Left lung (tissue), 4 donors: ENCODE measurements at regions not wholly inside any gene's neighbourhood (a gene's known extent, or its start where the extent isn't known, plus 50 kb on each side); places are given as distances from the start of the nearest gene placed in this dataset.
"Not testable (repeated sequence)": the region's sequence is repeated elsewhere in the genome, so short reads cannot be mapped to it uniquely, and the experiment has no call there.

Experiments
- ATAC-seq: fragments of 200-7000 bp; cut with Tn5 transposase; one replicate; pipeline ENCODE4 v1.9.1; 2020; ENCODE audit warnings: moderate library complexity
- DNase-seq, 4 donors: peaks; one replicate each; pipeline ENCODE4 v3.0.0-alpha.2; 2013 to 2020
- H3K27ac ChIP-seq, 2 donors: fragments of 200-600 bp; sonication (generic) in 1 of 2; one replicate each; pipeline versions ENCODE4 v1.5.0 to v1.8.0; 2020 to 2021
- H3K27me3 ChIP-seq, 2 donors: fragments of 200-600 bp; sonication (generic) in 1 of 2; one replicate each; pipeline versions ENCODE4 v1.5.0 to v1.8.0; 2020 to 2021
- H3K36me3 ChIP-seq, 2 donors: fragments of 200-600 bp; sonication (generic) in 1 of 2; one replicate each; pipeline versions ENCODE4 v1.5.0 to v1.8.0; 2020 to 2021
- H3K4me1 ChIP-seq, 2 donors: fragments of 200-600 bp; one replicate each; pipeline ENCODE4 v1.8.0; 2021
- H3K4me3 ChIP-seq, 2 donors: fragments of 200-600 bp; sonication (generic) in 1 of 2; one replicate each; pipeline versions ENCODE4 v1.5.0 to v1.8.0; 2020 to 2021; ENCODE audit warnings: mild to moderate bottlenecking in 1 of 2
- H3K9me3 ChIP-seq, 2 donors: fragments of 200-600 bp; sonication (generic) in 1 of 2; one replicate each; pipeline versions ENCODE4 v1.5.0 to v1.8.0; 2020 to 2021
- intact Hi-C, 2 donors: fragments of 100-400 bp; cut with DNase I; formaldehyde crosslinking; loops; one replicate each; pipeline versions ENCODE4 v1.11.2 to v1.14.2; 2022
- TF ChIP-seq, protein P1 (sequence below), 2 donors: fragments of 200-600 bp; sonication (generic) in 1 of 2; IDR thresholded peaks; one replicate each; pipeline versions ENCODE4 v1.5.0 to v1.8.0; 2021; ENCODE audit warnings: antibody characterized with exemption in 2 of 2
- donor health status: DM: no; HTN: yes; CAD: no.
- donor health status: DM: no; HTN: no; CAD: no.

DNA sequence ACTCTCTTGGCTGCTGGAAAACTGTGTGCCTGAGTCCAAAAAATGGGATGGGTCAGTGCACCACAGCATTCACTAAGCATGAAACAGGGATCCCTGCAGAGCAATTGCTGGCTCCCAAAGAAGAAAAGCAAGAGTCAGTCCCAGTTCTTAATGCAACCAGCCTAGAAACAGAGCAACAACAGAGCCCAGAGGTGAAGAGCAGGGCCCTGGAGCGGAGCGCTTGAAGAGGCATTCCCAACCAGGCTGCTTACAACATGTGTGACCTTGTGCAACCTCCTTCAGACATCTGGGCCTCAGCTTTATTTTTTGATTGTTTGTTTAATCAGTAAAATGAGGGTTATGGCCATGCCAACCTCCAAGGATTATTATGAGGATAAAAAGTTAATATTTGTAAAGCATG is 543.7 kb upstream of the COBL start:
- H3K27me3 ChIP-seq, result no peaks in the 10 kb centered on the region
- intact Hi-C loops, result no loop called here
- no peaks in the 10 kb centered on the region for H3K36me3 ChIP-seq
- H3K4me3 ChIP-seq, result no peak overlapping the region
- H3K4me1 ChIP-seq, result no peaks in the 10 kb centered on the region
- no peak overlapping the region for H3K27ac ChIP-seq
- DNase-seq (no peak), ATAC-seq (no peak)
- TF ChIP-seq, protein P1, sequence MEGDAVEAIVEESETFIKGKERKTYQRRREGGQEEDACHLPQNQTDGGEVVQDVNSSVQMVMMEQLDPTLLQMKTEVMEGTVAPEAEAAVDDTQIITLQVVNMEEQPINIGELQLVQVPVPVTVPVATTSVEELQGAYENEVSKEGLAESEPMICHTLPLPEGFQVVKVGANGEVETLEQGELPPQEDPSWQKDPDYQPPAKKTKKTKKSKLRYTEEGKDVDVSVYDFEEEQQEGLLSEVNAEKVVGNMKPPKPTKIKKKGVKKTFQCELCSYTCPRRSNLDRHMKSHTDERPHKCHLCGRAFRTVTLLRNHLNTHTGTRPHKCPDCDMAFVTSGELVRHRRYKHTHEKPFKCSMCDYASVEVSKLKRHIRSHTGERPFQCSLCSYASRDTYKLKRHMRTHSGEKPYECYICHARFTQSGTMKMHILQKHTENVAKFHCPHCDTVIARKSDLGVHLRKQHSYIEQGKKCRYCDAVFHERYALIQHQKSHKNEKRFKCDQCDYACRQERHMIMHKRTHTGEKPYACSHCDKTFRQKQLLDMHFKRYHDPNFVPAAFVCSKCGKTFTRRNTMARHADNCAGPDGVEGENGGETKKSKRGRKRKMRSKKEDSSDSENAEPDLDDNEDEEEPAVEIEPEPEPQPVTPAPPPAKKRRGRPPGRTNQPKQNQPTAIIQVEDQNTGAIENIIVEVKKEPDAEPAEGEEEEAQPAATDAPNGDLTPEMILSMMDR (IDR thresholded peaks at IDR 0.05), result no peak
- H3K9me3 ChIP-seq, result peaks cover 0 to 14% of the 10 kb centered on the region in 2 donors

DNA sequence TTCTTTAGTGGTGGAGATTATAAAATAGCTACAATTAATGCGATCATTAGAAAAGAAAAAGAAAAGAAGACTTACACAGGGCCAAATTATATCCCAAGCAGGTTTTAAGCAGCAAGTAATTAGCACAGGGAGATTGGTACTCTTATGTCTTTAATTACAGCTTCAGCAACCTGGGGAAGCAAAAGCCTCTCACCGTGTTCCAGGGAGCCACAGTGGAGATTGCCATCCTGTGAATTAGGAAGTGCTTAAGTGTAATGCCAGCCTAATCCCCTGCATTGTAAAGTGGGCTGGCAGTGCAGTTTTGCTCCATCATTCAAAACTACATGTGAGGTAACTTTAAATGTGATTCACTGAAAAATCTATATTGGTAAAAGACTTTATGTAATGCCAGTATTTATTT is 533.5 kb upstream of the COBL start:
- H3K9me3 ChIP-seq, result peaks cover 0 to 40% of the 10 kb centered on the region in 2 donors
- intact Hi-C loops, result no loop called here
- H3K4me3 ChIP-seq, result no peak overlapping the region

DNA sequence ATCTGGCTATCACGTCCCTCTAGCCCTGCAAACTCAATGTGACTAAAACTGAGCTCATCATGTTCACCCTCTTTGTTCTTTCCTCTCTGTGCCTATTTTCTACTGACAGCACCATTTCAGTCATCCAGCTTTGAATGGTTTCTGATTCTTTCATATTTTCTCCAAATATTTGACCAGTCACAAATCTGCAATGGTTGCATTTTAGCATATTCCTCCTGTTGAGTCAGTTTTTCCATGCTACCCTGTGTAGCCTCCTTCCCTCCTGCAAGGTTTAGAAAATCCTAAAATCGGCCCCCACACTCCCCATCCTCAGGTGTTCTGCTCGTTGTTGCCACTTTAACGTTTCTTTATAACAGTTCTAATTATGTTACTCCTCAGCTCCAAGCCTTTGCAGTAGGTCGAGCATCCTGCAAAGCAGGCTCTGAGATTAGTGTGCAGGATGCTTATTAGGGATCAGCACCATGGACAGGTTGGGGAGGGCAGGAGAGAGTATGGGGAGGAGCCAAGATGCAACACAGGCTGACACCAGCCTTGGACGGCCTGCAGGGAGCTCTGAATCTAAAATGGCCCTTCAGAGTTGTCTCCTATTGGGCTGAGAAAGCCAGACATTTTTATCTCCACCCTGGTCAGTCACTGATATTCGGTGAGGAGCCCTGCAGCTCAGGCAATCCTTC is 531.0 kb upstream of the COBL start:
- no peaks in the 10 kb centered on the region for H3K36me3 ChIP-seq
- no peaks in the 10 kb centered on the region for H3K27me3 ChIP-seq
- peak in 1 of 4 donors; percentile 7 for DNase-seq
- no peak overlapping the region for H3K4me3 ChIP-seq
- TF ChIP-seq, protein P1 (IDR thresholded peaks at IDR 0.05), result no peak
- H3K4me1 ChIP-seq, result no peaks in the 10 kb centered on the region
- H3K27ac ChIP-seq, result no peak overlapping the region
- ATAC-seq, result no peak
- intact Hi-C loops, result no loop called here
- peaks cover 0 to 21% of the 10 kb centered on the region in 2 donors for H3K9me3 ChIP-seq

More for the DNA sequence above, 533.5 kb upstream of the COBL start:
- TF ChIP-seq, protein P1 (IDR thresholded peaks at IDR 0.05), result no peak
- no peak overlapping the region for H3K27ac ChIP-seq
- H3K27me3 ChIP-seq, result no peaks in the 10 kb centered on the region
- no peaks in the 10 kb centered on the region for H3K36me3 ChIP-seq
- H3K4me1 ChIP-seq, result no peaks in the 10 kb centered on the region
- DNase-seq, result no peak
- ATAC-seq, result no peak

DNA sequence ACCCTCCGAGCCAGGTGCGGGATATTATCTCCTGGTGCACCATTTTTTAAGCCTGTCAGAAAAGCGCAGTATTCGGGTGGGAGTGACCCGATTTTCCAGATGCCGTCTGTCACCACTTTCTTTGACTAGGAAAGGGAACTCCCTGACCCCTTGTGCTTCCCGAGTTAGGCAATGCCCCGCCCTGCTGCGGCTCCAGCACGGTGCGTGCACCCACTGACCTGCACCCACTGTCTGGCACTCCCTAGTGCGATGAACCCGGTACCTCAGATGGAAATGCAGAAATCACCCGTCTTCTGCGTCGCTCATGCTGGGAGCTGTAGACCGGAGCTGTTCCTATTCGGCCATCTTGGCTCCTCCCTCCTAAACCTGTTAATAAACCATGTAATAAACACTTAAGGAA is 522.5 kb upstream of the COBL start:
- H3K27me3 ChIP-seq, H3K9me3 ChIP-seq, intact Hi-C loops, H3K36me3 ChIP-seq, H3K27ac ChIP-seq, H3K4me3 ChIP-seq, ATAC-seq, H3K4me1 ChIP-seq: not testable (repeated sequence)
- DNase-seq, result peak in 1 of 4 donors; percentile 59

DNA sequence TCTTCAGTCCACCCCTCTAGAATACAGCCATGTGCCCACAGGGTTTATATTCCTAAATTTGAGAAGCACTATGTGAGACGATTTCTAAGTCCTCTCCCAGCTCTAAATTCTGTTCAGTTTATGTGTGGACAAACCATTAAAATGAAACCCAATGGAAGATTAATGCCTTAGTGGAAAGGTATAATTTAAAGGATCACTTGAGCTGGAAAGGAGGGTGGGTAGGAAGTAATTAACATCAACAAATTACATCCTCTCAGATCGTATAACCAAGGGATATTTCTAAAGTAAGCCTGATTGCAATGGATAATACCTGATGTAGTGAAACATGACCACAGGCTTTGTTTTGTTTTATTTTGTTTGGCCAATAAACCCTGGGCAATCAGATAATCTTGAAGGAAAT is 511.0 kb upstream of the COBL start:
- ATAC-seq (no peak), DNase-seq (no peak)
- Histone ChIP-seq H3K4me1 (no peaks in the 10 kb centered on the region), H3K27ac (no peak overlapping the region), H3K27me3 (no peaks in the 10 kb centered on the region), H3K36me3 (no peaks in the 10 kb centered on the region), H3K9me3 (peaks cover 0 to 15% of the 10 kb centered on the region in 2 donors), H3K4me3 (no peak overlapping the region)
- intact Hi-C loops, result no loop called here
- TF ChIP-seq, protein P1 (IDR thresholded peaks at IDR 0.05), result no peak

DNA sequence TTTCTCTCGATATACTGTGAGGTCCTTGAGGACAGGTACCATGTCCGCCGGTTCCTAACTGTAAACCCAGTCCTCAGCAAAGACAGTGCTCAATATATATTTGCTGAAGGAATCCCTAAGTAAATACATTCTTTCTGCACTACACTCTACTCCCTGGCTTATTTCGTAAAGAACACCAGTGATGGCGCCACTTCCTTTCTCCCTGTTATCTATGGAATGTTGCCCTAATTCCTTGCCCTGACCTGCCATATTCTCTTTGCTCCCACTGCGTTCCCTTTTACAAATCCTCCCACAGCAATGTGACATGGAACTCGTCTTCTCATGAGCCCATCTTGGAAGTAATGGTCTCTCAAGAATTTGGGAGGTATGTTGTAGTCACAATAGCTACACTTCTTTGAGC is 507.4 kb upstream of the COBL start:
- Histone ChIP-seq H3K4me1 (no peaks in the 10 kb centered on the region), H3K27ac (no peak overlapping the region), H3K4me3 (no peak overlapping the region), H3K27me3 (no peaks in the 10 kb centered on the region), H3K9me3 (peaks cover 0 to 12% of the 10 kb centered on the region in 2 donors), H3K36me3 (no peaks in the 10 kb centered on the region)
- TF ChIP-seq, protein P1 (IDR thresholded peaks at IDR 0.05), result no peak
- ATAC-seq, result no peak
- DNase-seq, result no peak
- intact Hi-C loops, result no loop called here
